HepG2 (cell line): ENCODE measurements at regions not wholly inside any gene's neighbourhood (a gene's known extent, or its start where the extent isn't known, plus 50 kb on each side); places are given as distances from the start of the nearest gene placed in this dataset.

Experiments
- KDM5B ChIP-seq: sonication (generic); formaldehyde crosslinking; IDR thresholded peaks from 2 replicates; pipeline ENCODE4 v1.4.0; 2020; ENCODE audit warnings: missing genetic modification reagents, mild to moderate bottlenecking, borderline replicate concordance
- POLR2AphosphoS5 ChIP-seq: IDR thresholded peaks from 2 replicates; pipeline ENCODE4 v1.6.1; 2012; ENCODE audit warnings: low read depth, low read length

DNA sequence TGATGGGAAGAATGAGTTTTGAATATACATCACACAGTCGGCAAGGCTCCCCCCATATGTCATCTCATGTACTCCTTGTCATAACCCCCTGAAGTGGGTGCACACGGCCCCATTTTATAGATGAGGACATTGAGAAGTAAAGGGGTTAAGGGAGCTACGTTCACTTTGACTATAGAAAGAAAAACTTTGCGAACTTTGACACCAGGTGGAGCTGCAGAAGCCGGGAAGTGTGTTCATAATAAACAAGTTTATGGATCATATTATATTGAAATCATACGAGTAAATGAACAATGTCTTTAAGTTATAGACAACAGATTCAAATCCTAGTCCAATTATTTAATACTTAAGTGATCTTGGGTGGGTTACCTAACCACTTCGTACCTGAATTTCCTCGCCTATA lies 203.8 kb upstream of the PITX2 start:
- TF ChIP-seq POLR2AphosphoS5 = no peak
- no peak for TF ChIP-seq KDM5B (CRISPR knock-in tag)
